ENCODE measurements at regions not wholly inside any gene's neighbourhood (a gene's known extent, or its start where the extent isn't known, plus 50 kb on each side); places are given as distances from the start of the nearest gene placed in this dataset.
"Not testable (repeated sequence)": the region's sequence is repeated elsewhere in the genome, so short reads cannot be mapped to it uniquely, and the experiment has no call there.

DNA sequence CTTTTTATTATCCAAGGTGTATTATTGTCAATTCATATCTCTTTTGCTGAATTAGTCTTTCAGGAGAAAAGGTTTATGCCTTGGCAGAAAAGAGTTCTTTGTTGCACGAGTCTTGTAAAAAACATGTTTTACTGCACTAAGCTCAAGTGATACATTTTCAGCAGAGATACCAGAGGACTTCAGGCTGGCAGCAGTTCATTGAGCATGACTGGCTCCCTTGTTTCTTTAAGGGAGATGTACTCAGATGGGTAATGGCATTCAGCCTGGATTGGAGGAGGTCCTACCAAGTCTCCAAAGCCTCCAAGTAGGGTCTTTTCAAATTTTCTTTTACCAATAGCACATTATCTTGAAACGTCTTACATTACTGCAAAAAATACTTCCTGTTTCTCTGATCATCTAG is 400.1 kb downstream of the NSUN3 start:
- TF ChIP-seq, protein P1, sequence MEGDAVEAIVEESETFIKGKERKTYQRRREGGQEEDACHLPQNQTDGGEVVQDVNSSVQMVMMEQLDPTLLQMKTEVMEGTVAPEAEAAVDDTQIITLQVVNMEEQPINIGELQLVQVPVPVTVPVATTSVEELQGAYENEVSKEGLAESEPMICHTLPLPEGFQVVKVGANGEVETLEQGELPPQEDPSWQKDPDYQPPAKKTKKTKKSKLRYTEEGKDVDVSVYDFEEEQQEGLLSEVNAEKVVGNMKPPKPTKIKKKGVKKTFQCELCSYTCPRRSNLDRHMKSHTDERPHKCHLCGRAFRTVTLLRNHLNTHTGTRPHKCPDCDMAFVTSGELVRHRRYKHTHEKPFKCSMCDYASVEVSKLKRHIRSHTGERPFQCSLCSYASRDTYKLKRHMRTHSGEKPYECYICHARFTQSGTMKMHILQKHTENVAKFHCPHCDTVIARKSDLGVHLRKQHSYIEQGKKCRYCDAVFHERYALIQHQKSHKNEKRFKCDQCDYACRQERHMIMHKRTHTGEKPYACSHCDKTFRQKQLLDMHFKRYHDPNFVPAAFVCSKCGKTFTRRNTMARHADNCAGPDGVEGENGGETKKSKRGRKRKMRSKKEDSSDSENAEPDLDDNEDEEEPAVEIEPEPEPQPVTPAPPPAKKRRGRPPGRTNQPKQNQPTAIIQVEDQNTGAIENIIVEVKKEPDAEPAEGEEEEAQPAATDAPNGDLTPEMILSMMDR (IDR thresholded peaks at IDR 0.05; ENCODE audit: borderline replicate concordance, insufficient read depth, low read depth, low read length), result no peak
- no peak overlapping the region for H3K4me3 ChIP-seq (ENCODE audit: low read depth, low read length)

GRCh38 chr3:94472511-94472910 is 409.6 kb downstream of the NSUN3 start:
- no peak overlapping the region for H3K4me3 ChIP-seq (ENCODE audit: low read depth, low read length)
- TF ChIP-seq, protein P1 (IDR thresholded peaks at IDR 0.05; ENCODE audit: borderline replicate concordance, insufficient read depth, low read depth, low read length), result no peak

GRCh38 chr3:94481226-94481898 is 418.5 kb downstream of the NSUN3 start:
- no peak overlapping the region for H3K4me3 ChIP-seq (ENCODE audit: low read depth, low read length)
- TF ChIP-seq, protein P1 (IDR thresholded peaks at IDR 0.05; ENCODE audit: borderline replicate concordance, insufficient read depth, low read depth, low read length), result no peak

- TF ChIP-seq, protein P1 (IDR thresholded peaks at IDR 0.05; ENCODE audit: borderline replicate concordance, insufficient read depth, low read depth, low read length), result no peak
- no peak overlapping the region for H3K4me3 ChIP-seq (ENCODE audit: low read depth, low read length)
These were observed 419.8 kb downstream of the NSUN3 start for GRCh38 chr3:94482686-94483085.

DNA sequence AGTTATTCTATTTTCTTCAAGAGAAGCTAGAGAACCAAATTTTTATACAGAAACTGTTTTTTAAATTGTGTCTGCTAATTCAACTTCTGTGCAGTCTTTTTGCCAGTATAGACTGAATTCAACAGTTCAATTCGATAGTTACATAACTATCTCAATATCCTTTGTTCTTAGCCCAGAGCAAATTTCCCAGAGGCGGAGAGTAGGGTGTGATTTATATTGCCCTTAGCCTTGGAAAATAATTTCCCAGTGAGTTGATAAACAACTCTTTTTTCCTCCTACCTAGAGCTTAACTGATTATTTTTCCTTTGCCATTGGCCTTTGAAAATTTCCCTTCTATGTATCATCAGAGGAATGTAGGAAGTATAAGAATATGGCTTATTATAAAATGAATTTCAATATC is 420.5 kb downstream of the NSUN3 start:
- no peak overlapping the region for H3K4me3 ChIP-seq (ENCODE audit: low read depth, low read length)
- TF ChIP-seq, protein P1 (IDR thresholded peaks at IDR 0.05; ENCODE audit: borderline replicate concordance, insufficient read depth, low read depth, low read length), result no peak

DNA sequence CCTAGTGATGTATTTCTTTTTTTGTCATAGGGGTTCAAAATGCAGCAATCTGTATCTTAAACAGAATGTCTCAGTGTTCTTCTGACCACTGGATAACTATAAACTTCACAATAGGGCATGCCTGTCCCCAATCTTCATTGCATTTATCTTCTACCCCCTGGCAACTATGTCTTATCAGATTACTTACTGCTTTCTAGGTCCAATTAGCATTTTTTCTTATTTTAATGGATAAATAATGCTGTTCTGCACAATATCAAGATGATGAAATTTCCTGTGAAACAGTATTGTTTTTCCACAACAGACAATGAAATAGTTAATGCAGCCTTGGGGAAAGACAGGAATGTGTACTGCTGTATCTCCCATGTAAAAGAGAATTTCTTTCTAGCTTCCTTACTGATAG is 432.1 kb downstream of the NSUN3 start:
- TF ChIP-seq, protein P1 (IDR thresholded peaks at IDR 0.05; ENCODE audit: borderline replicate concordance, insufficient read depth, low read depth, low read length), result no peak

GRCh38 chr3:94500146-94500545 is 437.3 kb downstream of the NSUN3 start:
- TF ChIP-seq, protein P1 (IDR thresholded peaks at IDR 0.05; ENCODE audit: borderline replicate concordance, insufficient read depth, low read depth, low read length), result no peak

More for the DNA sequence above, 432.1 kb downstream of the NSUN3 start:
- no peak overlapping the region for H3K4me3 ChIP-seq (ENCODE audit: low read depth, low read length)

DNA sequence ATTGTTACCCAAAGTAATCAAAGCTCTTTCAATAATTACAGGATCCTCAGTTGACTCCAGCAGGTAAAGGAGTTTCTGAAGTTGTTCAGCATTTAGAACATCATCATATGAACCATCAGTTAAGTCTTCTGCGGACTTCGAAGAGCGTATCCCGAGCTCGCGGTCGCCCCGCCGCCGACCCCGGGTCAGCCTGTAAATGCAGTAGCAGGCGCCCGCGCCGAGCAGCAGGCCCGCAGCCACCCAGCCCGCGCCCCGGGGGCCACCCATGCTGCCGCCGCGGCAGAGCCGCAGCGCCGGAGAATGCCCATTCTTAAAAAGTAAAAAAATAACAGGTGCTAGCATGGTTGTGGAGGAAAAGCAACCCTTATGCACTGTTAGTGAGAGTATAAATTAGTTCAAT is 444.5 kb downstream of the NSUN3 start:
- not testable (repeated sequence) for H3K4me3 ChIP-seq (ENCODE audit: low read depth, low read length)

More at GRCh38 chr3:94500146-94500545, 437.3 kb downstream of the NSUN3 start:
- H3K4me3 ChIP-seq (ENCODE audit: low read depth, low read length), result no peak overlapping the region

Data from GM12875 (cell line).